Left ventricle myocardium inferior (tissue), 1 donor: ENCODE measurements at regions not wholly inside any gene's neighbourhood (a gene's known extent, or its start where the extent isn't known, plus 50 kb on each side); places are given as distances from the start of the nearest gene placed in this dataset.

Experiments used
- DNase-seq: peaks from one replicate; pipeline ENCODE4 v3.0.0-alpha.2; 2020
- H3K27ac ChIP-seq: fragments of 200-600 bp; replicated peaks from 2 replicates; pipeline ENCODE4 v1.8.0; 2021
- H3K27me3 ChIP-seq: fragments of 200-600 bp; 2 replicates; pipeline ENCODE4 v1.8.0; 2021; ENCODE audit warnings: low read depth
- H3K36me3 ChIP-seq: fragments of 200-600 bp; 2 replicates; pipeline ENCODE4 v1.8.0; 2021
- H3K4me1 ChIP-seq: fragments of 200-600 bp; 2 replicates; pipeline ENCODE4 v1.8.0; 2021
- H3K4me3 ChIP-seq: fragments of 200-600 bp; 2 replicates; pipeline ENCODE4 v1.8.0; 2021; ENCODE audit warnings: mild to moderate bottlenecking, moderate library complexity
- H3K9me3 ChIP-seq: fragments of 200-600 bp; replicated peaks from 2 replicates; pipeline ENCODE4 v1.8.0; 2021
- intact Hi-C: fragments of 100-400 bp; cut with micrococcal nuclease; formaldehyde crosslinking; loops from one replicate; pipeline ENCODE4 v1.11.0; 2022
- TF ChIP-seq, protein P1 (sequence below): fragments of 200-600 bp; IDR thresholded peaks from 2 replicates; pipeline ENCODE4 v1.8.0; 2021; ENCODE audit warnings: antibody characterized with exemption, mild to moderate bottlenecking, borderline replicate concordance
- donor health status: DM: no; HTN: yes; CAD: no; lungs with severe emphysema.

GRCh38 chr7:26467541-26467940 lies 175.9 kb downstream of the SNX10 start:
- Histone ChIP-seq H3K4me1 (no peaks in the 10 kb centered on the region), H3K9me3 (no peaks in the 10 kb centered on the region), H3K4me3 (no peak overlapping the region), H3K27ac (no peak overlapping the region), H3K36me3 (no peaks in the 10 kb centered on the region), H3K27me3 (peaks cover 37% of the 10 kb centered on the region)
- DNase-seq: no peak
- TF ChIP-seq, protein P1, sequence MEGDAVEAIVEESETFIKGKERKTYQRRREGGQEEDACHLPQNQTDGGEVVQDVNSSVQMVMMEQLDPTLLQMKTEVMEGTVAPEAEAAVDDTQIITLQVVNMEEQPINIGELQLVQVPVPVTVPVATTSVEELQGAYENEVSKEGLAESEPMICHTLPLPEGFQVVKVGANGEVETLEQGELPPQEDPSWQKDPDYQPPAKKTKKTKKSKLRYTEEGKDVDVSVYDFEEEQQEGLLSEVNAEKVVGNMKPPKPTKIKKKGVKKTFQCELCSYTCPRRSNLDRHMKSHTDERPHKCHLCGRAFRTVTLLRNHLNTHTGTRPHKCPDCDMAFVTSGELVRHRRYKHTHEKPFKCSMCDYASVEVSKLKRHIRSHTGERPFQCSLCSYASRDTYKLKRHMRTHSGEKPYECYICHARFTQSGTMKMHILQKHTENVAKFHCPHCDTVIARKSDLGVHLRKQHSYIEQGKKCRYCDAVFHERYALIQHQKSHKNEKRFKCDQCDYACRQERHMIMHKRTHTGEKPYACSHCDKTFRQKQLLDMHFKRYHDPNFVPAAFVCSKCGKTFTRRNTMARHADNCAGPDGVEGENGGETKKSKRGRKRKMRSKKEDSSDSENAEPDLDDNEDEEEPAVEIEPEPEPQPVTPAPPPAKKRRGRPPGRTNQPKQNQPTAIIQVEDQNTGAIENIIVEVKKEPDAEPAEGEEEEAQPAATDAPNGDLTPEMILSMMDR: no peak
- intact Hi-C loops: no loop called here

- Histone ChIP-seq H3K27me3 (peaks cover 37% of the 10 kb centered on the region), H3K4me3 (no peak overlapping the region), H3K4me1 (no peaks in the 10 kb centered on the region), H3K9me3 (no peaks in the 10 kb centered on the region), H3K36me3 (no peaks in the 10 kb centered on the region), H3K27ac (no peak overlapping the region)
- intact Hi-C loops: no loop called here
- TF ChIP-seq, protein P1: no peak
- DNase-seq: no peak
Observed at GRCh38 chr7:26468625-26469024, 177.0 kb downstream of the SNX10 start.

GRCh38 chr7:26469188-26469587 lies 177.5 kb downstream of the SNX10 start:
- DNase-seq: no peak
- no peaks in the 10 kb centered on the region for H3K36me3 ChIP-seq
- no peaks in the 10 kb centered on the region for H3K4me1 ChIP-seq
- peaks cover 37% of the 10 kb centered on the region for H3K27me3 ChIP-seq
- TF ChIP-seq, protein P1: no peak
- intact Hi-C loops: no loop called here
- H3K9me3 ChIP-seq: no peaks in the 10 kb centered on the region
- no peak overlapping the region for H3K4me3 ChIP-seq
- no peak overlapping the region for H3K27ac ChIP-seq

GRCh38 chr7:26470691-26471090 lies 179.0 kb downstream of the SNX10 start:
- Histone ChIP-seq H3K4me1 (no peaks in the 10 kb centered on the region), H3K36me3 (no peaks in the 10 kb centered on the region), H3K9me3 (no peaks in the 10 kb centered on the region), H3K4me3 (no peak overlapping the region), H3K27ac (no peak overlapping the region), H3K27me3 (peaks cover 46% of the 10 kb centered on the region)
- TF ChIP-seq, protein P1: no peak
- intact Hi-C loops: no loop called here
- no peak for DNase-seq

GRCh38 chr7:26471306-26472075 lies 179.8 kb downstream of the SNX10 start:
- no peak for DNase-seq
- Histone ChIP-seq H3K4me3 (no peak overlapping the region), H3K9me3 (no peaks in the 10 kb centered on the region), H3K4me1 (no peaks in the 10 kb centered on the region), H3K36me3 (no peaks in the 10 kb centered on the region), H3K27ac (no peak overlapping the region), H3K27me3 (peaks cover 46% of the 10 kb centered on the region)
- TF ChIP-seq, protein P1: no peak
- intact Hi-C loops: no loop called here
